ENCODE measurements at regions not wholly inside any gene's neighbourhood (a gene's known extent, or its start where the extent isn't known, plus 50 kb on each side); places are given as distances from the start of the nearest gene placed in this dataset.

DNA sequence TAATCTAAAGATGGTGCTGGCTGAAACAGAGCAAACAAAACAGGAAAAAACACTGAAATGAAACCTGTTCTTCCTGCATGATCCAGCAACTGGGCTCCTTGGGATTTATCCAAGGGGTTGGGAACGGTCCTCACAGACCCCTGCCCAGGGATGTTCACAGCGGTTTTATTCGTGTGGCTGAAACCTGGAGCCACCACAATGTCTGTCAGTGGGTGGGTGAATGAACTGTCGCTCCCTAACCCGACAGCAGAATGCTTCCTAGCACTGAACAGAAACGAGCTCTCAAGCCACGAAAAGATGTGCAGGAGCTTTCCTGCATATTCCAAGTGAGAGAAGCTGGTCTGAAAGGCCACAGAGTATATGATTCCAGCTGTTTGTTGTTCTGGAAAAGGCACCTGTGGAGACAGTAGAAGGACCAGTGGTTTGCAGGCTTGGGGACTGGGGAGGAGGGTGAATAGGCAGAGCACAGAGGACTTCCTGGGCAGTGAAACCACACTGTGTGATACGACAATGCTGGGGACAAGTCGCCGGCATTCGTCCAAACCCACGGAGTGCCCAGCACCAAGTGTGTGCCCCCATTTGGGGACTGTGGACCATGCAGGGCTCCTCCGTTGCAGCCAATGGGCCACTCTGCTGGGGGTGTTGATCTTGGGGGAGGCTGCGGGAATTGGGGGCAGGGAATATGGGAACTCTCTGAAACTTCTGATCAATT, 73.9 kb downstream of the TEX29 start:
- Histone ChIP-seq H3K4me3 (ENCODE audit: low read length) (no peak overlapping the region), H3K27me3 (ENCODE audit: control insufficient read depth in 2 of 2, insufficient read depth in 2 of 2, low read length in 2 of 2) (no peaks in the 10 kb centered on the region), H3K36me3 (ENCODE audit: control insufficient read depth in 2 of 3, insufficient read depth in 3 of 3, low read length in 3 of 3) (no peaks in the 10 kb centered on the region), H3K9me3 (ENCODE audit: control insufficient read depth in 2 of 3, low read length in 3 of 3) (no peaks in the 10 kb centered on the region), H3K27ac (ENCODE audit: low read depth, low read length) (no peak overlapping the region), H3K4me1 (ENCODE audit: control insufficient read depth in 2 of 2, insufficient read depth in 2 of 2, low read length in 2 of 2) (peaks cover 0 to 4% of the 10 kb centered on the region in 2 donors)
- Mint-ChIP-seq H3K36me3 (peaks cover 0 to 3% (median 0%) of the 10 kb centered on the region in 5 donors), H3K4me1 (peaks cover 4 to 8% (median 5%) of the 10 kb centered on the region in 7 donors), H3K9me3 (peaks cover 0 to 5% (median 0%) of the 10 kb centered on the region in 11 donors), H3K27ac (peak overlapping the region in 1 of 9 donors; percentile 34), H3K27me3 (peaks cover 0 to 3% (median 0%) of the 10 kb centered on the region in 5 donors), H3K4me3 (no peak overlapping the region)
- intact Hi-C loops (cut with micrococcal nuclease), result no loop called here
- no peak for ATAC-seq
- ChIA-PET CTCF (no interaction called here), POLR2A (no interaction called here)
- DNase-seq, result no peak

DNA sequence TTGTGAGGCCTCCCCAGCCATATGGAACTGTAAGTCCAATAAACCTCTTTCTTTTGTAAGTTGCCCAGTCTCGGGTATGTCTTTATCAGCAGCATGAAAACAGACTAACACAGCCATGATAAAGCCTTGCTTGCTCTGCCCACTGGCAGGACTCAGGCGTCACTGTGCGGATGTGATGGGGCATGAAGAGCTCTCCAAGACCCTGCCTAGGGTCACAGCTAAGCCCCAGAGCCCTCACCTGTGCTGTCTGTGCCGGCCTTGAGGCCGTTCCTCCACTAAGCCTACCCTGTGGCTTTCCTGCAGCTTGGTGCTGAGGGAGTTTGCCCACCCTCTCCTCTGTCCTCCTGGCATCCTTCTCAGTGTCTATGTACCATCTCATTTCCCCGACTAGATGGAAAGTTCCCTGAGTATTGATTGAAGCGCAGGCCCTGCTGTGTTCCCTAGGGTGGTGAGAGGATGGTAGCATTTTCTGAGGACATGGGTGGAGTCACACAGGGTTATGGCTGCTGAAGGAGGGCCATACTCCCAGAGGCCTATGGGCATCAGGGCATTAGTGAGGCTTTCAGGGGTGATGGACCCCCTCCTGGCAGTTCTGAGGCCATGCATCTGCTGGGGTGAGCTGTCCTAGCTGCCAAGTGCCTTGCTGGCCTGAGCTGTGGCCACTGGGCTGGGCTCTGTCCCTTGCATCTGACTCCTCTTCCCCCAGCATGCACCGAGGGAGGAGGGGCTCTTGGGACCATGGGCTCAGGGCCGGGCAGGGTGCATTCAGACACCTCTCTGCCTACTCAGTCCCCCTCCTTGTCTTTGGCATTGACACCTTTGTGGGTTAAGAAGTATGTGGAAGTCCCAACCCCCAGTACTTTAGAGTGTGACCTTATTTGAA, 75.3 kb downstream of the TEX29 start:
- no peaks in the 10 kb centered on the region for H3K4me1 ChIP-seq (ENCODE audit: control insufficient read depth in 2 of 2, insufficient read depth in 2 of 2, low read length in 2 of 2)
- intact Hi-C loops (cut with micrococcal nuclease), result no loop called here
- peaks cover 0 to 3% (median 0%) of the 10 kb centered on the region in 5 donors for H3K27me3 Mint-ChIP-seq
- H3K27me3 ChIP-seq (ENCODE audit: control insufficient read depth in 2 of 2, insufficient read depth in 2 of 2, low read length in 2 of 2), result no peaks in the 10 kb centered on the region
- H3K4me3 Mint-ChIP-seq, result no peak overlapping the region
- POLR2A ChIA-PET, result no interaction called here
- H3K36me3 Mint-ChIP-seq, result peaks cover 0 to 3% (median 0%) of the 10 kb centered on the region in 5 donors
- H3K9me3 ChIP-seq (ENCODE audit: control insufficient read depth in 2 of 3, low read length in 3 of 3), result no peaks in the 10 kb centered on the region
- H3K4me3 ChIP-seq (ENCODE audit: low read length), result no peak overlapping the region
- peaks cover 0 to 5% (median 0%) of the 10 kb centered on the region in 11 donors for H3K9me3 Mint-ChIP-seq
- H3K4me1 Mint-ChIP-seq, result peaks cover 0 to 3% (median 0%) of the 10 kb centered on the region in 7 donors
- CTCF ChIA-PET, result no interaction called here
- peak overlapping the region in 1 of 9 donors; percentile 7 for H3K27ac Mint-ChIP-seq
- H3K27ac ChIP-seq (ENCODE audit: low read depth, low read length), result no peak overlapping the region
- H3K36me3 ChIP-seq (ENCODE audit: control insufficient read depth in 2 of 3, insufficient read depth in 3 of 3, low read length in 3 of 3), result no peaks in the 10 kb centered on the region
- no peak for ATAC-seq
- peak in 1 of 9 donors; percentile 2 for DNase-seq

DNA sequence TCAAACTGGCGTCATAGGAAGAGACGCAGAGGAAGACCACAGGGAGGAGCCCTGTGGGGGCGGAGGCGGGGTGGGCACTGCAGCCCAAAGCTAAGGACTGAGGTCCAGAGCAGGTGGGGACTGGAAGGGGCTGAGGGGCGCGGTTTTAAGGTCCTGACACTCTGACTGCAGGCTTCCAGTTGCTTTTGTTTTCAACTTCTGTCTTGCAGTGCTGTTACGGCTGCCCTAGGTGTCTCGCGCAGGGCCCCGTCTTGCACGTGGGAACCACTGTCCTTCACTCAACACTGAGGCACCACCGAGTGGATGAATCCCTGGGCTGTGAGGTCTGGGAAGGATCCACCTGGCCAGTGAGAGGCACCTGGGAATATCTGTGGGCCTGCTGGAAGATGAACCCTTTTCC, 76.0 kb downstream of the TEX29 start:
- H3K4me1 ChIP-seq (ENCODE audit: control insufficient read depth in 2 of 2, insufficient read depth in 2 of 2, low read length in 2 of 2), result no peaks in the 10 kb centered on the region
- intact Hi-C loops (cut with micrococcal nuclease), result no loop called here
- no peaks in the 10 kb centered on the region for H3K9me3 ChIP-seq (ENCODE audit: control insufficient read depth in 2 of 3, low read length in 3 of 3)
- peaks cover 0 to 5% (median 3%) of the 10 kb centered on the region in 5 donors for H3K36me3 Mint-ChIP-seq
- DNase-seq, result peak in 1 of 9 donors; percentile 10
- H3K27me3 ChIP-seq (ENCODE audit: control insufficient read depth in 2 of 2, insufficient read depth in 2 of 2, low read length in 2 of 2), result no peaks in the 10 kb centered on the region
- POLR2A ChIA-PET, result no interaction called here
- H3K27ac ChIP-seq (ENCODE audit: low read depth, low read length), result no peak overlapping the region
- CTCF ChIA-PET, result no interaction called here
- no peak overlapping the region for H3K27ac Mint-ChIP-seq
- H3K4me3 Mint-ChIP-seq, result no peak overlapping the region
- H3K36me3 ChIP-seq (ENCODE audit: control insufficient read depth in 2 of 3, insufficient read depth in 3 of 3, low read length in 3 of 3), result no peaks in the 10 kb centered on the region
- H3K4me1 Mint-ChIP-seq, result peaks cover 0 to 7% (median 2%) of the 10 kb centered on the region in 7 donors
- H3K9me3 Mint-ChIP-seq, result peaks cover 0 to 5% (median 0%) of the 10 kb centered on the region in 11 donors
- ATAC-seq, result no peak
- H3K27me3 Mint-ChIP-seq, result peaks cover 0 to 3% (median 0%) of the 10 kb centered on the region in 5 donors
- H3K4me3 ChIP-seq (ENCODE audit: low read length), result no peak overlapping the region

DNA sequence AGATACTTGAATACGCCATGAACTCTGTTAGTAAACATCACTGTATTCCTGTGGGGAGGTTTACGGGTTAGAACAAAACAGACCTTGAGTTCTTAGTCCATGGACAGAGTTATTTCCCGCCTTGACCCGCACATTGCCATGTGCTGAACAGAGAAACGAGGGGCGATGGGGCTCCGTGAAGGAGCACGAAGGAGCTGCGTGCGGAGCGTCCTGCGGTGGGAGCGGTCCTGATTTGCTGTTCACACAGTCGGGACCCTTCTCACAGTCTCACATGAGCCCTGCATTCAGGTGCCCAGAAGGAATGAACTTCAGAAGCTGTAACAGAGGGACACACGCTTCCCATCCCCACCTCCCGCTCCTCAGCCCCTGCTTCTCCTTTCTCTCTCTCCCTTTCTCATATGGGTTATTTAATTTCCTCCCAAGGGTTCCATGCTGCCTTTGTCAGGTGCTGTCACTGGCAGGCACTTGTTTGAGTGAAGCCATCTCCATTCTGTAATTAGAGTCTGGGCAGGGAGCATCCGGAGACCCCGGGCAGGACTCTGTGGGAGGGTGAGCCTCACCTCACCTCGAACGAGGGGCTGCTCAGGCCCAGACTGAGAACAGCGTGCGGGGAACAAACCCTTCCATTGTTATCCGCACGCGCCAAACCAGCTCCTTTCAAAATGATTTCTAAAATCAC, 76.9 kb downstream of the TEX29 start:
- Histone ChIP-seq H3K27me3 (ENCODE audit: control insufficient read depth in 2 of 2, insufficient read depth in 2 of 2, low read length in 2 of 2) (no peaks in the 10 kb centered on the region), H3K4me3 (ENCODE audit: low read length) (no peak overlapping the region), H3K9me3 (ENCODE audit: control insufficient read depth in 2 of 3, low read length in 3 of 3) (no peaks in the 10 kb centered on the region), H3K36me3 (ENCODE audit: control insufficient read depth in 2 of 3, insufficient read depth in 3 of 3, low read length in 3 of 3) (no peaks in the 10 kb centered on the region), H3K27ac (ENCODE audit: low read depth, low read length) (no peak overlapping the region), H3K4me1 (ENCODE audit: control insufficient read depth in 2 of 2, insufficient read depth in 2 of 2, low read length in 2 of 2) (no peaks in the 10 kb centered on the region)
- intact Hi-C loops (cut with micrococcal nuclease), result no loop called here
- H3K4me3 Mint-ChIP-seq, result no peak overlapping the region
- peak overlapping the region in 2 of 9 donors; percentile 31 to 63 for H3K27ac Mint-ChIP-seq
- H3K9me3 Mint-ChIP-seq, result peaks cover 0 to 5% (median 0%) of the 10 kb centered on the region in 11 donors
- ChIA-PET POLR2A (no interaction called here), CTCF (no interaction called here)
- peaks cover 0 to 3% (median 0%) of the 10 kb centered on the region in 5 donors for H3K27me3 Mint-ChIP-seq
- ATAC-seq, result no peak
- peaks cover 0 to 9% (median 4%) of the 10 kb centered on the region in 7 donors for H3K4me1 Mint-ChIP-seq
- DNase-seq, result peak in 1 of 9 donors; percentile 16
- H3K36me3 Mint-ChIP-seq, result peaks cover 0 to 5% (median 3%) of the 10 kb centered on the region in 5 donors

DNA sequence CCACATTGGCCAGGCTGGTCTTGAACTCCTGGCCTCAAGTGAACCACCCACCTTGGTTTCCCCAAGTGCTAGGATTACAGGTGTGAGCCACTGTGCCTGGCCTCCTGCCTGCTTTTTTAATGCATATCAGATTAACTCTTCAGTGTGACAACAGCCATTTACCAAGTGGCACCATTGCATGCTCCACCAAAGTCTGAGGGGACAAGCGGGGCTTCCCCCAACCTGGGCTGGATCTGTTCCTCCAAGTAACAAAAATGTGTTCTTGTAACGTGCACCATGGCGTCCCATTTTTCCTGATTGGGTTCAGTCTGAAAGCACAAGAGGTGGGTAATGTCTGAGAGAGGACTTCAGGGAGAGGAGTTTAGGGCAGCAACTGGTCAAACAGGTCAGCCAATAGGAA, 77.8 kb downstream of the TEX29 start:
- peak in 1 of 9 donors; percentile 7 for DNase-seq
- peak overlapping the region in 1 of 9 donors; percentile 20 for H3K27ac Mint-ChIP-seq
- no peaks in the 10 kb centered on the region for H3K9me3 ChIP-seq (ENCODE audit: control insufficient read depth in 2 of 3, low read length in 3 of 3)
- H3K4me3 Mint-ChIP-seq, result no peak overlapping the region
- no peak overlapping the region for H3K27ac ChIP-seq (ENCODE audit: low read depth, low read length)
- H3K36me3 ChIP-seq (ENCODE audit: control insufficient read depth in 2 of 3, insufficient read depth in 3 of 3, low read length in 3 of 3), result no peaks in the 10 kb centered on the region
- peaks cover 0 to 9% (median 4%) of the 10 kb centered on the region in 7 donors for H3K4me1 Mint-ChIP-seq
- H3K9me3 Mint-ChIP-seq, result peaks cover 0 to 5% (median 0%) of the 10 kb centered on the region in 11 donors
- ATAC-seq, result no peak
- CTCF ChIA-PET, result interaction anchor here (0.7 kb wide), 1 partner anchor 31 kb away, joined by 4 read pairs; no protein-coding TSS in a partner anchor
- POLR2A ChIA-PET, result no interaction called here
- H3K4me1 ChIP-seq (ENCODE audit: control insufficient read depth in 2 of 2, insufficient read depth in 2 of 2, low read length in 2 of 2), result no peaks in the 10 kb centered on the region
- peaks cover 0 to 3% (median 0%) of the 10 kb centered on the region in 5 donors for H3K27me3 Mint-ChIP-seq
- intact Hi-C loops (cut with micrococcal nuclease), result no loop called here
- H3K36me3 Mint-ChIP-seq, result peaks cover 0 to 5% (median 3%) of the 10 kb centered on the region in 5 donors
- no peak overlapping the region for H3K4me3 ChIP-seq (ENCODE audit: low read length)
- no peaks in the 10 kb centered on the region for H3K27me3 ChIP-seq (ENCODE audit: control insufficient read depth in 2 of 2, insufficient read depth in 2 of 2, low read length in 2 of 2)

DNA sequence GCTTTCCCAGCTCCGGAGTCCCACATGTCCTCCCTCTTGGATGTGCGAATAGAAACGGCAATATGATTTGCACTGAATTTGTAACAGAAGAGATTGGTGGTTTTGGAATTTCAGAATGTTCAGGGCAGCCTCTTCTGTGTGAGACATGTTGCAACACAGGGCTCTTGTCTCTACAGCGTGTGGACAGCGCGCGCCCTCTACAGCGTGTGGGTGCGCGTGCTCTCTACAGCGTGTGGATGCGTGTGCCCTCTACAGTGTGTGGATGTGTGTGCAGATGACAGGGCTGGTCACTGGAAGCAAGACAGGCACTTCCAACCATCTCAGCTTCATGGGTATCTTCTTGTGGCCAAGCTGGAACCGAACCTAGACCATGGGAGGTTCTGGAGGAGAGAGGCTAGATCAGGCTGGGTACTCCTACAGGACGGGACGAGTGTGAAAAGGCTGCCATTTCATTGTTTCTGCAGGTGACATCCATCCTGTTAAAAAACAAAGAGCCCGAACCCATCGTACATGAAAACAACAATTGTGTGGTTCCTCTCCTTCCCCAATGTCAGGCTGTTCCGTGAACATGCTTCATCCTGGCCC, 78.4 kb downstream of the TEX29 start:
- intact Hi-C loops (cut with micrococcal nuclease), result no loop called here
- Mint-ChIP-seq H3K27me3 (peaks cover 0 to 3% (median 0%) of the 10 kb centered on the region in 5 donors), H3K4me3 (no peak overlapping the region), H3K4me1 (peaks cover 0 to 9% (median 4%) of the 10 kb centered on the region in 7 donors), H3K9me3 (peaks cover 0 to 5% (median 0%) of the 10 kb centered on the region in 11 donors), H3K27ac (peak overlapping the region in 2 of 9 donors; percentile 42 to 59), H3K36me3 (peaks cover 0 to 5% (median 3%) of the 10 kb centered on the region in 5 donors)
- Histone ChIP-seq H3K36me3 (ENCODE audit: control insufficient read depth in 2 of 3, insufficient read depth in 3 of 3, low read length in 3 of 3) (no peaks in the 10 kb centered on the region), H3K4me3 (ENCODE audit: low read length) (no peak overlapping the region), H3K27ac (ENCODE audit: low read depth, low read length) (no peak overlapping the region), H3K9me3 (ENCODE audit: control insufficient read depth in 2 of 3, low read length in 3 of 3) (no peaks in the 10 kb centered on the region), H3K27me3 (ENCODE audit: control insufficient read depth in 2 of 2, insufficient read depth in 2 of 2, low read length in 2 of 2) (no peaks in the 10 kb centered on the region), H3K4me1 (ENCODE audit: control insufficient read depth in 2 of 2, insufficient read depth in 2 of 2, low read length in 2 of 2) (no peaks in the 10 kb centered on the region)
- peak in 1 of 9 donors; percentile 2 for DNase-seq
- no peak for ATAC-seq
- ChIA-PET POLR2A (no interaction called here), CTCF (no interaction called here)
